ENCODE measurements at regions not wholly inside any gene's neighbourhood (a gene's known extent, or its start where the extent isn't known, plus 50 kb on each side); places are given as distances from the start of the nearest gene placed in this dataset.

DNA sequence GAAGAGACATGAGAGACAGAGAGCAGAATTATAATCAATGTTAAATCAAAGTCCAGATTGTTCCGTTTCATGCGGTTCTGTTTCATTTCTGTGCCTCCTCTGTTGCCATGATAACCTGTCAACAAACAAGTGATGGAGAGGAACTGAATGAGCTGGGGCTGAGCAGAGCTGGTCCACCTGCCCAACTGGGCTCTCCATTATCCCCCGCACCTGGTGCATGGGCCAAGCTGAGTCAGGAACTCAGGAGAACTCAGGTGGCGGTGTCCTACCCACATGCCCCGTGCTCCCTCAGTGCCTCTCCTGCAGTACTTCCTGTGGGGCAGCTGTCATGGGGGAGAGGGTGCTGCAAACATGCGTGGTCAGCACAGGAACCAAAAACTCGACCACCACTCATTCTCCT, 178.8 kb downstream of the TTC32 start:
- H3K4me3 ChIP-seq (replicated peaks in 1 of 2; ENCODE audit: low read depth in 2 of 2, low read length in 2 of 2) = no peak overlapping the region
- no peak for DNase-seq (ENCODE audit: low read depth in 2 of 2)
- no peak for TF ChIP-seq CTCF (IDR thresholded peaks at IDR 0.05; ENCODE audit: low read depth, low read length)

DNA sequence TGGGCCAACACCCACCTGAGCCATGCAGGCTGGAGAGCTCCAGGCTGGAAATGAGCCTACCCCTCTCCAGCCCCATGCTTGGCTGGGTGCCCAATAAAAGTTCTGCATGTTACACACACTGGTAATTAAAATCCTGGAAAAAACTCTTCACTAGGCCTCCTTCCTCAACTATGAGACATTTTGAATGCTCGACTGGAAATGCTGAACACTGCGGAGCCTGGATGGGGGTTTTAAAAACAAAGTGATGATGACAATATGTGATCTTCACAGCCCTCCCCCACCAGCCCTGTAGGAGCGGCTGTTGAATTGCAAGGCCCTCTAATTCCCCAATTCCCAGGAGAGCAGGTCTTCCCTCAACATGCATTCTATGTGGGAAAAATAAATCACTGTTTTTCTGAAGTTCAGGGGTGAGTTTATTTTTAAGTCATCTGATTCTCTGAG, 179.2 kb downstream of the TTC32 start:
- H3K4me3 ChIP-seq (replicated peaks in 1 of 2; ENCODE audit: low read depth in 2 of 2, low read length in 2 of 2) = no peak overlapping the region
- peak; percentile 34 to 67 for DNase-seq (ENCODE audit: low read depth in 2 of 2)
- no peak for TF ChIP-seq CTCF (IDR thresholded peaks at IDR 0.05; ENCODE audit: low read depth, low read length)

- H3K4me3 ChIP-seq (replicated peaks in 1 of 2; ENCODE audit: low read depth in 2 of 2, low read length in 2 of 2) = no peak overlapping the region
- no peak for DNase-seq (ENCODE audit: low read depth in 2 of 2)
- TF ChIP-seq CTCF (IDR thresholded peaks at IDR 0.05; ENCODE audit: low read depth, low read length) = no peak
Observed at GRCh38 chr2:19720306-19720705, 181.5 kb downstream of the TTC32 start.

DNA sequence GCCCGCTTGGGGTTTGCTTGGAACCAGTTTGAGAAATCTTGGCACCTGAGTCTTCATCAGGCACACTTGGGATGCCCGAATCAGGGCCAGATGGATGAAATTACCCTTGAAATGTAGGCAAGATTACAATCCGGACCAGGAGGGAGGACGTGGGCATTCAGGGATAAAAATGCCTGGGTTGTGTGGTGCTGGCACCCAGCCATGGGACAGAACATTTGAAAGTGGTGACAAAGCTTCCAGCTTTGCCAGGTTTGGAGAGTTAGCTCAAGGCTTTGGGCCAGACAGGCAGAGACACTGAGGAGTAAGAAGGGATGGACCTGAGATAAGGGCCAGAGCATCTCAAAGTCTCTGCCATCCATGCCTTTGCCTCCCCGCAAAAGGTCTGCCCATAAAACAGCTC, 182.2 kb downstream of the TTC32 start:
- no peak for DNase-seq (ENCODE audit: low read depth in 2 of 2)
- no peak for TF ChIP-seq CTCF (IDR thresholded peaks at IDR 0.05; ENCODE audit: low read depth, low read length)

DNA sequence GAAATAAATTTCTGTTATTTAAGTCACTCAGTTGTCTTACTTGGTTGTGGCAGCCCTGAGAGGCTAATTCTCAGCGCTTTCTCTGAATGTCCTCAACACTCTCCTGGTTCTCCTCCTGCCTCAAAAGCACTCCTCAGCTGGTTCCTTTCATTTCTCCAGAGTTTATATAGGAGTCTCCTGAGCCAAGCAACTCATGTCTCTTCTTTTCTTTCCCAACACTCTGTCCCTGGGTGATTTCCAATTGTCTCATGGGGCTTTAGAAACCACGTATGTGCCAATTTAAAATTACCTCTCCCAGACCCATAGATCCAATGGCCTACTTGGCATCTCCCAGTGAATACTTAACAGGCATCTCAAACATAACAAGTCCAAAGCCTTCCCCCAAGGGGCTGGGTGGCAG, 184.3 kb downstream of the TTC32 start:
- H3K4me3 ChIP-seq (replicated peaks in 1 of 2; ENCODE audit: low read depth in 2 of 2, low read length in 2 of 2) = no peak overlapping the region
- DNase-seq (ENCODE audit: low read depth in 2 of 2) = no peak
- no peak for TF ChIP-seq CTCF (IDR thresholded peaks at IDR 0.05; ENCODE audit: low read depth, low read length)

More for the DNA sequence above, 182.2 kb downstream of the TTC32 start:
- H3K4me3 ChIP-seq (replicated peaks in 1 of 2; ENCODE audit: low read depth in 2 of 2, low read length in 2 of 2) = no peak overlapping the region

- DNase-seq (ENCODE audit: low read depth in 2 of 2) = no peak
- H3K4me3 ChIP-seq (replicated peaks in 1 of 2; ENCODE audit: low read depth in 2 of 2, low read length in 2 of 2) = no peak overlapping the region
- TF ChIP-seq CTCF (IDR thresholded peaks at IDR 0.05; ENCODE audit: low read depth, low read length) = no peak
Observed at GRCh38 chr2:19714926-19715325, 186.9 kb downstream of the TTC32 start.

- no peak for TF ChIP-seq CTCF (IDR thresholded peaks at IDR 0.05; ENCODE audit: low read depth, low read length)
- no peak overlapping the region for H3K4me3 ChIP-seq (replicated peaks in 1 of 2; ENCODE audit: low read depth in 2 of 2, low read length in 2 of 2)
- DNase-seq (ENCODE audit: low read depth in 2 of 2) = no peak
Observed at GRCh38 chr2:19712850-19713249, 188.9 kb downstream of the TTC32 start.
